Tibial nerve (tissue), 3 donors: ENCODE measurements at regions not wholly inside any gene's neighbourhood (a gene's known extent, or its start where the extent isn't known, plus 50 kb on each side); places are given as distances from the start of the nearest gene placed in this dataset.

ENCODE experiments used
- CTCF ChIP-seq, 5 experiments: fragments of 200-600 bp in 3 of 5; fragments of 450-650 bp in 2 of 5; sonication (generic) in 3 of 5; IDR thresholded peaks; one replicate each; pipeline ENCODE4 v1.5.1; 2016 to 2019; ENCODE audit warnings: antibody characterized with exemption in 5 of 5, mild to moderate bottlenecking in 3 of 5, moderate library complexity in 2 of 5
- POLR2A ChIP-seq, 2 donors: fragments of 450-650 bp; IDR thresholded peaks; one replicate each; pipeline ENCODE4 v1.6.1; 2017; ENCODE audit warnings: antibody characterized with exemption in 2 of 2, mild to moderate bottlenecking in 2 of 2, moderate library complexity in 2 of 2

- TF ChIP-seq POLR2A (IDR thresholded peaks at IDR 0.05) (no peak), CTCF (IDR thresholded peaks at IDR 0.05) (no peak)
Measured at GRCh38 chr17:77504652-77505155, 363.9 kb downstream of the SEC14L1 start.
